HG03025 (cell line): ENCODE measurements at regions not wholly inside any gene's neighbourhood (a gene's known extent, or its start where the extent isn't known, plus 50 kb on each side); places are given as distances from the start of the nearest gene placed in this dataset.

Experiments
- ATAC-seq: cut with Tn5 transposase; IDR thresholded peaks from one replicate; pipeline ENCODE4 v1.9.1; 2021; ENCODE audit warnings: mild to moderate bottlenecking, moderate library complexity; ENCODE audit not compliant: unreplicated experiment, low FRiP score

GRCh38 chr2:16566701-16567100, 98.9 kb downstream of the CYRIA start:
- no peak for ATAC-seq

- no peak for ATAC-seq
These were observed 100.2 kb downstream of the CYRIA start for GRCh38 chr2:16565481-16565880.

- no peak for ATAC-seq
These were observed 104.0 kb downstream of the CYRIA start for GRCh38 chr2:16561676-16562075.

- no peak for ATAC-seq
These were observed 104.4 kb downstream of the CYRIA start for GRCh38 chr2:16561251-16561650.

GRCh38 chr2:16559278-16560067, 106.2 kb downstream of the CYRIA start:
- no peak for ATAC-seq

GRCh38 chr2:16554060-16554583, 111.5 kb downstream of the CYRIA start:
- ATAC-seq = no peak

- ATAC-seq = no peak
These were observed 112.4 kb downstream of the CYRIA start for GRCh38 chr2:16553226-16553625.

GRCh38 chr2:16552202-16552601, 113.4 kb downstream of the CYRIA start:
- ATAC-seq = no peak

GRCh38 chr2:16548036-16548435, 117.6 kb downstream of the CYRIA start:
- ATAC-seq = no peak

- no peak for ATAC-seq
These were observed 119.4 kb downstream of the CYRIA start for GRCh38 chr2:16546128-16546754.

- ATAC-seq = no peak
These were observed 126.9 kb downstream of the CYRIA start for GRCh38 chr2:16538707-16539106.

GRCh38 chr2:16537347-16537746, 128.3 kb downstream of the CYRIA start:
- no peak for ATAC-seq

- no peak for ATAC-seq
These were observed 139.4 kb downstream of the CYRIA start for GRCh38 chr2:16526193-16526592.

GRCh38 chr2:16525265-16525887, 140.3 kb downstream of the CYRIA start:
- no peak for ATAC-seq

- ATAC-seq = no peak
These were observed 141.9 kb downstream of the CYRIA start for GRCh38 chr2:16523711-16524110.

GRCh38 chr2:16522031-16522831, 143.4 kb downstream of the CYRIA start:
- ATAC-seq = no peak

- ATAC-seq = no peak
These were observed 144.7 kb downstream of the CYRIA start for GRCh38 chr2:16520891-16521290.

- ATAC-seq = no peak
These were observed 149.9 kb downstream of the CYRIA start for GRCh38 chr2:16515696-16516095.

- ATAC-seq = no peak
These were observed 152.0 kb downstream of the CYRIA start for GRCh38 chr2:16513626-16514025.

GRCh38 chr2:16511041-16511440, 154.6 kb downstream of the CYRIA start:
- no peak for ATAC-seq

GRCh38 chr2:16509042-16509441, 156.6 kb downstream of the CYRIA start:
- ATAC-seq = no peak
